Activated CD8-positive, alpha-beta memory T cell treated with anti-CD3 and anti-CD28 coated beads for 24 hours (primary cell): ENCODE measurements at regions not wholly inside any gene's neighbourhood (a gene's known extent, or its start where the extent isn't known, plus 50 kb on each side); places are given as distances from the start of the nearest gene placed in this dataset.
"Not testable (repeated sequence)": the region's sequence is repeated elsewhere in the genome, so short reads cannot be mapped to it uniquely, and the experiment has no call there.

Source experiments
- DNase-seq: peaks from one replicate; pipeline ENCODE4 v3.0.0-alpha.2; 2020

GRCh38 chr14:95818581-95818980 is 58.1 kb upstream of the TUNAR start:
- DNase-seq = no peak

DNA sequence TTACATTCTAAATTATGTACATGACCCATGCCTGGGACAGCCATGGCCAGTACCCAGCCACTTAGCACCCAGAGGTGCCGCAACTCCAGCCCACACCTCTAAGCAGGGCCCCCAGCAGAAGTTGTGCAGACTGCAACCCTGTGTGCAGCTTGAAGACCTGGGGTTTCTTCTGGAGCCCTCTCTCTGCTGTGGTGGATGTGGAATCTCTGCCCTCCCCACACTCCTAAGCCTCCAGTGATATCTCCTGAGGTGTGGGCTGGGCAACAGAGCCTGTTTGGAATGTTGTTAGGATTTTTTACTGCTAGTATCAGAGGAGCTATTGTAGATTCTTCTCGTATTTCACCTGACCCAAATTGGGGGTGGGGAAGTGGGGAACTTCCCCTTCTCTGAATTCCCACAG is 59.4 kb upstream of the TUNAR start:
- no peak for DNase-seq

DNA sequence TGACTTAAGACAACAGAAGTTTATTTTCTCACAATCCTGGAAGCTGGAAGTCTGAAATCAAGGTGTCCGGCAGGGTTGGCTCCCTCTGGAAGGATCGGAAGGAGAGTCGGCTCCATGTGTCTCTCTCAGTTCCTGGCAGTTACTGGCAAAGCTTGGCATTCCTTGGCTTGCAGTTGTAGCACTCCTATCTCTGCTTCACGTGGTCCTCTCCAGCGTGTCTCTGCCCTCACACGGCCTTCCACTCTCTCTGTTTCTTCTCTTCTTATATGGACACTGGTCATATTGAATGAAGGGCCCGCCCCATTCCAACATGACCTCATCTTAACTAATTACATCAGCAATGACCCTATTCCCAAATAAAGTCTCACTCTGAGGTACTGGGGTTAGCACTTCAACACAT is 60.1 kb upstream of the TUNAR start:
- no peak for DNase-seq

DNA sequence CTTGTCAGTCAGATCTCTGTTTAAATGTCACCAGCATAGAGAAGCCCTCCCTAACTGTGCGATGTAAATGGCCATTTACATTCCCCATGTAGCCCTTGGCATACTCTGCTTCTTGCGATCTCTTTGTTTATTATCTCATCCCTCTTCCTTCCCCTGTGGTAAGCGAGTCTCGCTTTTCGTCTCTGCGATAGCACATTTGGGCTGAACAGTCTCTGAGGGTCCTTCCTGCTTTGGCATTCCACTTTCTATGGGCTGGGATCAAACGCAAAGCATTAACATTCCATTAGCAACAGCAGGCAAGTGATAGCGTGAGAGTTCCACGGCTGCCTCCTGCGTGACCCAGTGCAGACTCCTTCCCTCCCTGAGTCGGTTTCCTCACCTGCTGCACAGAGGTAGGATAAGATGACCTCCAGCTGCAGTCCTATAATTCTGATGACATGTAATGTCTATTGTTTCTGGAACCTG is 61.4 kb upstream of the TUNAR start:
- DNase-seq = no peak

DNA sequence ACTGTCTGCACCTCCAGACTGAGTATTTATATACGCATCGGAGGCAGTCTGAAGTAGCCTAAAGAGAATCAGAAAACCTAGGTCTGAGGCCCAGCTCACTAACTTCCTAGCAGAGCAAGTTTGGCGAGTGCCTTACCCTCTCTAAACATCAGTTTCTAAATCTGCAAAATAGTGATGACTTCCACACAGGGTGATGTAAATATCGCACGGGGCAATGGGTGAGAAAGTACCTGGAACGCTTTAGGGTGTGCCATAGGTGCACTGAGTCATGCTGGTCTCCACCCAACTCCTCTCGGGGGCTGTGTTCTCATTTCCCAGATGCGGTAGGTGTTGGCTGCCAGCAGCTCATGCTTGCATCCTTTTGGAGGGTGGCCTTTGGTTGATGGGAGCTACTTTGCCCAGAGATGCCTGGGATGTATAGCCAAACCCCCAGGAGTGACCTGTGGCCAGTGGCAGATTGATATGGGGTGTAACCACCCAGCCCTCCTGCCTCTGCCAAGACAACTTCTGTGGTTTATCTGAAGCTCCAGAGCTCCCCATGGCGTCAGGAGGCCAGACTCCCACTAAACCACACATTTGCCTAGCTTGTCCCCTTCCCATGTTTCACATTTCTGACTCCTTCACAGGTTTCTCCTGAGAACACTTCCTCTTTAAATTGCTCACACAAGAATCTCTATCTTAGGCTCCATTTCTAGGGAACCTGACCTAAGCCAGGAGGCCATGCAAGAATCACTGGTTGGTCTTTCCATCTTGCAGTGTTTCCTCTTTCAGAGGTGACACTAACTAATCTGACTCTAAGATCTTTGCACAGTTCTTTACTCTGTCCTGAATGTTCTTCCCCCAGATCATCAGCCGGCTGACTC is 62.0 kb upstream of the TUNAR start:
- no peak for DNase-seq

DNA sequence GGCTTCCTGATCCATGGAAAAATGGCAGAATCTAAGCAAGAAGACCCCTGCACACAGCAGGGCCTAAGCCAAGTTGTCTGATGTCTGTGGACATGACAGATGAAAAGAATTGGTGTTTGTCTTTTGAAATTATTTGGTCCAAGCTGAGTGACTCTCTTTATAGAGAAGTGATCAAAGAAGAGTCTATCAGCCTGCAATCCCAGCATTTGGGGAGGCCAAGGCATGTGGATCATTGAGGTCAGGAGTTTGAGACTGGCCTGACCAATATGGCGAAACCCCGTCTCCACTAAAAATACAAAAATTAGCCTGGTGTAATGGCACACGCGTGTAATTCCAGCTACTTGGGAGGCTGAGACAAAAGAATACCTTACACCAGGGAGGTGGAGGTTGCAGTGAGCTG is 64.8 kb upstream of the TUNAR start:
- DNase-seq = no peak

DNA sequence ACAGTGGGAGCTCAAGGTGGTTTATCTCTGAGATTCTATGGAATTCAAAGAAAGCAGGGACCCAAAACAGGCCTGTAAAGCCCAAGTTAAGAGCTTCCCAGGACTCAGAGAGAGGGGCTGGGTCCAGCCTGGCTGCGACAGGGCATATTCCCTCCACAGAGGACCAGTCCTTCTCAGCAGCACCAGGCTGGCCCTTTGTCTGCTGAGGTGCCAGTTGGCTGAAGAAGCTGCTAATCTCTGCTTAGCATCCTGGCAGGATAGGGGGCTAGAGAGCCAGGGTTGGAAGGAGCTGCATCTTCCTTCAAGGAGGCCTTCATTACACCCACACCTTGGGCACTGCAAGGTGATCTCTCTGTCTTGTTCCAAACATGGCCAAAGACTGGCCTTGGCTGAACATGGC is 68.3 kb upstream of the TUNAR start:
- no peak for DNase-seq

DNA sequence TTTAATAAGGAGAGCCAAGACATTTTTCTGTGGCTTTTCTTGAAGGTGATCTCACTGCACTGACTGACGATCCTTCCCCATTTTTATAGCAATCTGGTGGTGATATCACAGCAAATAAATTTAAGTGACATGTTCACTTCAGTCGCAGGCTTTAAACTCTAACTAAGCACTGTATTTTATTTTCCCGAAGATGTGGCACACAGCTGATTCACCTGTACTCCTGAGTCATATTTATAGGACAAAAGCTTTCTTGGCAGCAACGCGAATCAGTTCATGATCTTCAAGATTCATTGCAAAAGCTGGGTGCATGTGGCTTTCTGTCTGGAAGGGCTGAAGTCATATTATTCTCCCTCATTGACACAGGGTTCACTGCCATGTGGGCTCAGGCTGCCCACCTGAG is 79.8 kb upstream of the TUNAR start:
- DNase-seq = no peak

GRCh38 chr14:95787941-95788340 is 74.0 kb upstream of the TCL1A start:
- DNase-seq = no peak

DNA sequence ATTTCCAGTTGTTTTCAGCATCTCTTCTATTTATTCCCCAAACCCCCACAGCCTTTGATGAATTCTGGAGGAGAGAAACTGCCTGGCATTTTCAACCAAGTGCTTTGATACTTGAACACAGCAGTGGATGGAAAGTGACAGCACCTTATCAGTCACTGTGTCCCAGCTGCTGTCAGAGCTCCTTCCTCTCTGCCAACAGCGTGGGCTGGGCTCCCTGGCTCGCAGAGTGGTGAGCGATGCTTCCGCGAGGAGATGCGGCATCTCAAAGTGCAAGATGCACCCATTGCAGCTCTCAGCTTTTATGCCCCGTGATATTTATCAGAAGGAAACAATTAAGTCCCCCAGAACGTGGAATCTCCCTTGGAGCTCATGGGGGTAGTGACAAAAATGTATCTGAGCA is 72.6 kb upstream of the TCL1A start:
- DNase-seq = no peak

- DNase-seq = no peak
Observed at GRCh38 chr14:95784137-95784536, 70.2 kb upstream of the TCL1A start.

DNA sequence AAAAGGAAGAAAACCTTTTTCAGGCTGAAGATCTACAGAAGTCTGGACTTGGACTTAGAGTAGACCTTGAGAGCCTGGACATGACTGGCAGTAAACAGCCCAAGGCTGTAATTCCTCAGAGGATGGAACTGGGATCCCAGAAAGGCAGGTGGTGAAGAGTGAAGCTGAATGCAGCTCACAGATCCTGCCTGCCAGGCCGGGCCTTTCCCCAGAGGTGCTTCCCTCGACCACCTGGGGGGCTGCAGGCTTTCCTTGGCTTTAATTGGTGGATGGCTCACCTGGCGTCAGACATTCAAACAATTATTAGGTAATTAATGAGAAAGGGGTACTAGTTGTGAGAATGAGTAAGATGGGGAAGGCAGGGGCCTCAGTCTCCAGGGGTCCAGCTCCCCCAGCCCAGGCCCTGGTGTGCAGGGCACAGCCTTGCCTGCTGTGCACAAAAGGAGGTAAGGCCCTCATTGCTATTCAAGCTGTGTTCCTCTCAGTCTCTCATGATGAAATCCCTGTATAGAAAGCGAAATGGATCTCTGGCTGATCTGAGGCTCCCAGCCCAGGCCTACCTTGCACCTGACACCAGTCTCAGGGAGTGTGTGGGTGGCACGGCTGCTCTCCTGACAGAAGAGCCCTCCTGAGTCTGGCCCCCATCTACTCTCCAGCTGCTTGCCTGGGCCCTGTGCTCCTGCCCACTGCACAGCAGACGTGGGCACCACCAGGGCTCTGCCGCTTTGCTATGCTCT is 63.0 kb upstream of the TCL1A start:
- no peak for DNase-seq

- peak; percentile 77 for DNase-seq
Observed at GRCh38 chr14:95774265-95775160, 60.6 kb upstream of the TCL1A start.

GRCh38 chr14:95770777-95771176 is 56.9 kb upstream of the TCL1A start:
- no peak for DNase-seq

DNA sequence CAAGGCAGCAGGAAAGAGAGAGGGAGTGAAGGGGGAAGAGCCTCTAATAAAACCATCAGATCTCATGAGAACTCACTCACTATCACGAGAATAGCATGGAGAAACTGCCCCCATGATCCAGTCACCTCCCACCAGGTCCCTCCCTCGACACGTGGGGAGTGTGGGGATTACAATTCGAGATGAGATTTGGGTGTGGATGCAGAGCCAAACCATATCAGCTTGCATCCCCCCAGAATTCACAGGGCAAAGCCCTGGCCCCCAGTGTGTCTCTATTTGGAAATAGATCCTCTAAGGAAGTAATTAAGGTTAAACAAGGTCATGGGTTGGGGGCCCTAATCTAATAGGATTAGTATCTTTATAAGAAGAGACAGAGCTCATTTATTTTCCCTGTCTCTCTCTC is 56.1 kb upstream of the TCL1A start:
- no peak for DNase-seq

GRCh38 chr14:95769431-95769830 is 55.5 kb upstream of the TCL1A start:
- DNase-seq = not testable (repeated sequence)

DNA sequence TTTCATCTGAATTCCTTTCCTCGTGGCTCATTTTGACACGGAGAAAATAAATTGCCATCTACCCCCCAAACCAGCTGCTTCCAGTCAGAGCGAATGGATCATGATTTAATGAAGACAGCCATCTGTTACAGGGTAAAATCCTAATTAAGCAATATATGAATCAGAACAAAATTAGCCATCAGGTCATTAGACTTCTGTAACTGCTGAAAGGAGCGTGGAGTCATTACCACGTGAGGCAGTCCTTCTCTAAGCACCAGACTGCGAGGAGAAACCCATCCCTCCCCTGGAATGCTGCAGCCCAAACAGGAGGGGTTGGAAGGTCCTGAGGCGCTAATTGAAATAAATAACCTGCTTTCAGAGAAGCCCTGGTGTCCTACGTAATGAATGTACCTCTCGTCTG is 51.1 kb upstream of the TCL1A start:
- no peak for DNase-seq

DNA sequence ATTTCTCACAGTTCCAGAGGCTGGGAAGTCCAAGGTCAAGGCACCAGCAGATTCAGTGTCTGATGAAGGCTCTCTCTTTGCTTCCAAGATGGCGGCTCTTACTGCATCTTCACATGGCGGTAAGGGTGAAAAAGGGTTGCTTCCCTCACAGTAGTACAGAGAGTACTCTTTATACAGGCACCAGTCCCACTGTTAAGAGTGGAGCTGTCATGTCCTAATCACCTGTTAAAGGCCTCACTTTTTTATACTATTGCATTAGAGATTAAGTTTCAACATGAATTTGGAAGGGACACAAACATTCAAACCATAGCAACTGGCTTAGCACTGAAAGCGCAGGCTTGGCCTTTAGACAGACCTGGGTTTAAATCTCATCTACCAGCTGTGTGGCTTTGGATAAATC is 50.0 kb upstream of the TCL1A start:
- DNase-seq = no peak
